ENCODE measurements at regions not wholly inside any gene's neighbourhood (a gene's known extent, or its start where the extent isn't known, plus 50 kb on each side); places are given as distances from the start of the nearest gene placed in this dataset.

DNA sequence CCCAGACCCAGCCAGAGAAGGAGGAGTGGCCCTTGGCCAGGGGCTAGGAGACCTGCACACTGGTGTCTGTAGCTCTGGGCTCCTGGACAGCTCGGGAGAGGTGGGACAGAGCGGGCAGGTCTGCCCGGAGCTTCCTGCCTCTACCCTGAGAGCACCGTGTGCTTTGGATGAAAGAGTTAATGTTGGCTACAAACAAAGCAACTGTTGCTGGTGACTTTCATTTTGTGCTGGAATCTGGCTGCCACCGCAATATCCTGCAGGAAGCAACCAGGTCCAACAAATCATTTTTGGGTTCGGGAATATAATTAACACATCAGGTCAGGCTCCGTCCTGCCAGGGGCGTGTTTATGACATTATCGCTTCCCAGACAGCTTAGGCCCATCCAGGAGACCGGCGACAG is 441.8 kb upstream of the MKI67 start:
- no peaks in the 10 kb centered on the region for H3K36me3 ChIP-seq (ENCODE audit: control insufficient read depth in 2 of 2, insufficient read depth in 2 of 2, low read length in 1 of 2)
- no peaks in the 10 kb centered on the region for H3K27me3 ChIP-seq (ENCODE audit: control insufficient read depth in 1 of 2, insufficient read depth in 2 of 2, low read length in 2 of 2)
- H3K27ac ChIP-seq (ENCODE audit: low read depth in 2 of 2, low read length in 1 of 2), result no peak overlapping the region
- H3K9me3 ChIP-seq (ENCODE audit: control insufficient read depth in 2 of 2, insufficient read depth in 1 of 2, low read depth in 1 of 2, low read length in 1 of 2), result peaks cover 0 to 13% of the 10 kb centered on the region in 2 donors
- no peak overlapping the region for H3K4me3 ChIP-seq (ENCODE audit: low read depth in 1 of 2, low read length in 2 of 2)
- WGBS, 2 donors, result 73 to 79% methylated on average over 11 of the region's 11 CpGs
- H3K4me1 ChIP-seq (ENCODE audit: control insufficient read depth in 2 of 2, insufficient read depth in 2 of 2, low read length in 1 of 2), result no peaks in the 10 kb centered on the region

DNA sequence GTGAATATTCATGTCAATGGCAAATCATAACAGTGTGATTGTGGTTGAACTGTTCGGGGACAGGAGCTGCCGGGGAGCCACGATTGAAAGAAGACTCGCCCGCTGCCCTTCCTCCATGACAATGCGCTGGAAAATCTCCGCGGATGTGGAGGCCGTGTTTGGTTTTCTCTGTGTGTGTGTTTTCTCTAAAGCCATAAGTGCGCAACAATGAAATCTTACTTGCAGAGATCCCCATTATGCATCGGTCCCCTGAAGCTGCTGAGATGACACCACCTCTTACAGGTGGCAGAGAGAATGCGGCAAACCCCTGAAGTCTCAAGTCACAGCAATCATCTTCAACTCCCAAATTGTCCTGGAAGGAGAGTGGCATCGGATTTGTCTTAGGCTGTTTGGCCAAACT is 442.3 kb upstream of the MKI67 start:
- H3K27me3 ChIP-seq (ENCODE audit: control insufficient read depth in 1 of 2, insufficient read depth in 2 of 2, low read length in 2 of 2), result no peaks in the 10 kb centered on the region
- WGBS, 2 donors, result 90 to 92% methylated on average over 13 of the region's 13 CpGs
- H3K4me3 ChIP-seq (ENCODE audit: low read depth in 1 of 2, low read length in 2 of 2), result no peak overlapping the region
- peaks cover 0 to 16% of the 10 kb centered on the region in 2 donors for H3K9me3 ChIP-seq (ENCODE audit: control insufficient read depth in 2 of 2, insufficient read depth in 1 of 2, low read depth in 1 of 2, low read length in 1 of 2)
- H3K4me1 ChIP-seq (ENCODE audit: control insufficient read depth in 2 of 2, insufficient read depth in 2 of 2, low read length in 1 of 2), result no peaks in the 10 kb centered on the region
- H3K27ac ChIP-seq (ENCODE audit: low read depth in 2 of 2, low read length in 1 of 2), result no peak overlapping the region
- H3K36me3 ChIP-seq (ENCODE audit: control insufficient read depth in 2 of 2, insufficient read depth in 2 of 2, low read length in 1 of 2), result no peaks in the 10 kb centered on the region

DNA sequence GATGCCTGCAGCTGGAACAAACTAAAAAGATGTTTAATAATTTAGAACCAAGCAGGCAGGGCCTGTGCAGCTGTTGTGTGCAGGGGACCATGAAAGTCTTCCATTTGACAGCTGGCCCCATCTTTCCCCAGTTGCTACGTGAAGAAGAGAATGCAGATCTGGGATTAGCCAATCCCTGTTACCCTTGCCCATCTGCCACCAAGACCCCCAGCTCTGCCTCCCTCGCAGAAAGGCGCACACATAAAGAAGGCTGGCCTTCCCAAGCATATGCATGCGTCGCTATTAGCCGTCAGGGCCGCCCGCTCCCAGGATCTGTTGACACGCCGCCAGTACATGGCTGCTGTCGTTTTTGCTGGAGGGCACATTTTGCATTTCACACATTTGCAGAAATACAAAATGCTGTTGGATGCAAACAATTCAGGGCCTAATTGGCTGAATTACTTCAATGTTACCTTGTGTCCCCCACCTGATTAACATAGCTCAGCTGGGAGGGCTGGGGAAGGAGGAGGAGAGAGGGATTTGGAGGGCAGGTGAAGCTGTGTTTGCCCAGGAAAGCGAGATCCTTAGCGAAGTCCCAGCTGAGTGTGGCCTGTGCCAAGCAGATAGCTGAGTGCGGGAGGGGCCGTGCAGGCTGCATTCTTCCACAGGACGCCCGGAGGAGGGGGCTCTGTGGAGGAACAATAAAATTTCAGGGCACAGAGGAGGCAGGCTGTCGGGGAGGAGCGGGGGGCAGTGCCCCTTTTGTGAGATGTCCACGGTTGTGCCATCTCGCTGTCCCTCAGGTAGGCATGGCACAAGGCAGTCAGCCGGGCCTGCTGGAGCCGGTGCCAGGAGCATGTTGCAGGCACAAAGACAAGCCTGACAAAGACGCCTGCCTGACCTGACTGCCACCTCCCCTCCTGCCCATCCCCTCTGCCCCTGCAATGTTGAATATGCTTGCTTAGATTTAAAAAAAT is 443.0 kb upstream of the MKI67 start:
- Histone ChIP-seq H3K27me3 (ENCODE audit: control insufficient read depth in 1 of 2, insufficient read depth in 2 of 2, low read length in 2 of 2) (no peaks in the 10 kb centered on the region), H3K9me3 (ENCODE audit: control insufficient read depth in 2 of 2, insufficient read depth in 1 of 2, low read depth in 1 of 2, low read length in 1 of 2) (peaks cover 0 to 16% of the 10 kb centered on the region in 2 donors), H3K36me3 (ENCODE audit: control insufficient read depth in 2 of 2, insufficient read depth in 2 of 2, low read length in 1 of 2) (no peaks in the 10 kb centered on the region), H3K4me1 (ENCODE audit: control insufficient read depth in 2 of 2, insufficient read depth in 2 of 2, low read length in 1 of 2) (no peaks in the 10 kb centered on the region), H3K4me3 (ENCODE audit: low read depth in 1 of 2, low read length in 2 of 2) (no peak overlapping the region), H3K27ac (ENCODE audit: low read depth in 2 of 2, low read length in 1 of 2) (no peak overlapping the region)
- 70 to 75% methylated on average over 24 of the region's 24 CpGs for WGBS, 2 donors

DNA sequence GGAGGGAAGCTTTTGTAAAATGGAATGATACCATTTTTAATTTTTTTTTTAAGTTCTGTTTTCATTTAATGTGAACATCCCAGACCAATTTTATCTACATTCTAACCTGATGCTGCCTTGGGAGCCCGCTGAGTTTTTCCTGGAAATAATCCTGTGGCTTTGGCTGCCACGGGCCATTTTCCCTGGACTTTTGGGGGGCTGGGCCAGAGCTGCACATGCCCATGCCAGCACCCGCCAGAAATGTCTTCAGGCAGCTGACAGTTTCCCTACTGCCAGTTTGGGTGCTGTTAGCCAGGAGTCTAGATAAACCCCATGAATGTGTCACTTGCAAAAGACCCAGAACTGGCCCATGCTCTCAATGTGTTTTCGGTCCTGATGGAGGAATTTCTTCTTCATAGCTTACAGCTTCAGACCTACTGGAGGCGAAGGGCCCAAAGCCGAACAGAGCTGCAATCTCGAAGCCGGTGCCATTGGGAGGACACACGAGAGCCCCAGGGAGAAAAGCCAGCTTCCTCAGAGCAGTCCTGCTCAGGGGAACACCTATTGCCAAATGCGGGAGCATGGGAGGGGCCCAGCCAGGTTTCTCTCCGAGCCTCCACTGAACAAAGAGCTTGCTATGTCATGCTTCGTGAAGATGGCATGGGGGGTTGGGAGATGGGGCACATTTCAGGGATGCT is 444.2 kb upstream of the MKI67 start:
- H3K27me3 ChIP-seq (ENCODE audit: control insufficient read depth in 1 of 2, insufficient read depth in 2 of 2, low read length in 2 of 2), result no peaks in the 10 kb centered on the region
- H3K27ac ChIP-seq (ENCODE audit: low read depth in 2 of 2, low read length in 1 of 2), result no peak overlapping the region
- H3K36me3 ChIP-seq (ENCODE audit: control insufficient read depth in 2 of 2, insufficient read depth in 2 of 2, low read length in 1 of 2), result no peaks in the 10 kb centered on the region
- H3K9me3 ChIP-seq (ENCODE audit: control insufficient read depth in 2 of 2, insufficient read depth in 1 of 2, low read depth in 1 of 2, low read length in 1 of 2), result peaks cover 0 to 16% of the 10 kb centered on the region in 2 donors
- 72 to 78% methylated on average over 12 of the region's 12 CpGs for WGBS, 2 donors
- no peak overlapping the region for H3K4me3 ChIP-seq (ENCODE audit: low read depth in 1 of 2, low read length in 2 of 2)
- H3K4me1 ChIP-seq (ENCODE audit: control insufficient read depth in 2 of 2, insufficient read depth in 2 of 2, low read length in 1 of 2), result no peaks in the 10 kb centered on the region

DNA sequence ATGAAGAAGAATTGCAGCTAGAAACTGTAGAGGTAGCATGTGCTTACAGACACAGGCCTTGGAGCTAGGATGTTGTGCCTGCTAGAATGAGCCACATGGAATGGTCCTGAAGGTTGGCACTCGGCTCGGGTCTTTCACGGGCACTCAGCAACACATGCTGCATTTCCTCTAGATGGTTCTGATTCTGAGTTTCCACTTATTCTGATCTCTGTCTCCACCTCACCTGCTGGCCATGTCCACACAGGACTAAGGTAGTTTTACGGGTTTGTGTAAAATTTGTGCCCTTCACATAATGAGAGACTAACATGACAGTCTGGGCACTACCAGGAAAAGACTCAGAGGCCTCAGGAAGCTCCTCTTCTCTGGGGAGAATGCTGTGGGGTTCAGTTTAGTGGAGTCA is 444.8 kb upstream of the MKI67 start:
- H3K36me3 ChIP-seq (ENCODE audit: control insufficient read depth in 2 of 2, insufficient read depth in 2 of 2, low read length in 1 of 2), result no peaks in the 10 kb centered on the region
- WGBS, 2 donors, result 87 to 93% methylated on average over 4 of the region's 4 CpGs
- H3K27ac ChIP-seq (ENCODE audit: low read depth in 2 of 2, low read length in 1 of 2), result no peak overlapping the region

DNA sequence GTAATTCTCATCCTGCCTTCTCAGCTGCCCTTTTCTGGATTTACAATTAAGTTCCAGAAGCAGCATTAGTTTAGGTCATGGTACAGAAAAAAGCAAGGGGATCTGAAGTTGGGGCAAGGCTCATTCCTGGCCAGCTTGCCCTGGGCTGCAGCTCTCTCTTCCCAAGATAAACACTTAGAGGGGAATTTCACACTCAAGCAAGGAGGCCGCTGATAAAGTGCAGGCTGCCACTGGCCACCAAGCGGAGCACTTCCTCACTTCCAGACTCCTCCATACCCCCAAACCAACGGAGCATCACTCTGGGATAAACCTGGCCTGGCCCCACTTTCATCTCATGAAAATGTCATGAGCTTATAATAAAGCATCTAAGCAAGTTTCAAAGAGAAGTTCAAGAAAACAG is 445.5 kb upstream of the MKI67 start:
- H3K4me3 ChIP-seq (ENCODE audit: low read depth in 1 of 2, low read length in 2 of 2), result no peak overlapping the region
- no peak overlapping the region for H3K27ac ChIP-seq (ENCODE audit: low read depth in 2 of 2, low read length in 1 of 2)
- H3K27me3 ChIP-seq (ENCODE audit: control insufficient read depth in 1 of 2, insufficient read depth in 2 of 2, low read length in 2 of 2), result no peaks in the 10 kb centered on the region
- 47 to 65% methylated on average over 3 of the region's 3 CpGs for WGBS, 2 donors
- no peaks in the 10 kb centered on the region for H3K36me3 ChIP-seq (ENCODE audit: control insufficient read depth in 2 of 2, insufficient read depth in 2 of 2, low read length in 1 of 2)
- no peaks in the 10 kb centered on the region for H3K4me1 ChIP-seq (ENCODE audit: control insufficient read depth in 2 of 2, insufficient read depth in 2 of 2, low read length in 1 of 2)
- peaks cover 0 to 16% of the 10 kb centered on the region in 2 donors for H3K9me3 ChIP-seq (ENCODE audit: control insufficient read depth in 2 of 2, insufficient read depth in 1 of 2, low read depth in 1 of 2, low read length in 1 of 2)

More for the DNA sequence above, 444.8 kb upstream of the MKI67 start:
- Histone ChIP-seq H3K27me3 (ENCODE audit: control insufficient read depth in 1 of 2, insufficient read depth in 2 of 2, low read length in 2 of 2) (no peaks in the 10 kb centered on the region), H3K4me1 (ENCODE audit: control insufficient read depth in 2 of 2, insufficient read depth in 2 of 2, low read length in 1 of 2) (no peaks in the 10 kb centered on the region), H3K4me3 (ENCODE audit: low read depth in 1 of 2, low read length in 2 of 2) (no peak overlapping the region), H3K9me3 (ENCODE audit: control insufficient read depth in 2 of 2, insufficient read depth in 1 of 2, low read depth in 1 of 2, low read length in 1 of 2) (peaks cover 0 to 16% of the 10 kb centered on the region in 2 donors)

DNA sequence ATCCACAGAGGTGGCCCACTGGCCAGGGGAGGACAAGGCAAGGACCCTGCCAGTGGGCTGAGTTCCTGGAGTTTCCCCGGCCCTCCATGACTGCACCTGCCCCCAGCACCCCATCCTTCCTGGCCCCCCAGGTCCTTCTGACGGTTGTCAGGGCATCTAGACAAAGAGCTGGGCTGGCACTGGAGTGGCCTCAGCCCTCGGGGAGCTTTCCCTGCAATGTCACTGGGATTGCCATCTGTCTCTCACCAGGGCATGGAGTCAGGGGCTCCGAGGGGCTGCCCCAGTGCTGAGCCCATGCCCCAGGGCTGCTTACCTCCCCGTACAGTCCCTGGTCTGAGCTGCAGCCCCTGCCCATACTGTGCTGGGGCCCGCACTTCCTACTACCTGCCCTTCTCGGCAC is 446.5 kb upstream of the MKI67 start:
- H3K27me3 ChIP-seq (ENCODE audit: control insufficient read depth in 1 of 2, insufficient read depth in 2 of 2, low read length in 2 of 2), result no peaks in the 10 kb centered on the region
- H3K27ac ChIP-seq (ENCODE audit: low read depth in 2 of 2, low read length in 1 of 2), result no peak overlapping the region
- peaks cover 0 to 16% of the 10 kb centered on the region in 2 donors for H3K9me3 ChIP-seq (ENCODE audit: control insufficient read depth in 2 of 2, insufficient read depth in 1 of 2, low read depth in 1 of 2, low read length in 1 of 2)
- H3K36me3 ChIP-seq (ENCODE audit: control insufficient read depth in 2 of 2, insufficient read depth in 2 of 2, low read length in 1 of 2), result no peaks in the 10 kb centered on the region
- H3K4me1 ChIP-seq (ENCODE audit: control insufficient read depth in 2 of 2, insufficient read depth in 2 of 2, low read length in 1 of 2), result no peaks in the 10 kb centered on the region
- WGBS, 2 donors, result 81 to 83% methylated on average over 7 of the region's 7 CpGs
- H3K4me3 ChIP-seq (ENCODE audit: low read depth in 1 of 2, low read length in 2 of 2), result no peak overlapping the region

DNA sequence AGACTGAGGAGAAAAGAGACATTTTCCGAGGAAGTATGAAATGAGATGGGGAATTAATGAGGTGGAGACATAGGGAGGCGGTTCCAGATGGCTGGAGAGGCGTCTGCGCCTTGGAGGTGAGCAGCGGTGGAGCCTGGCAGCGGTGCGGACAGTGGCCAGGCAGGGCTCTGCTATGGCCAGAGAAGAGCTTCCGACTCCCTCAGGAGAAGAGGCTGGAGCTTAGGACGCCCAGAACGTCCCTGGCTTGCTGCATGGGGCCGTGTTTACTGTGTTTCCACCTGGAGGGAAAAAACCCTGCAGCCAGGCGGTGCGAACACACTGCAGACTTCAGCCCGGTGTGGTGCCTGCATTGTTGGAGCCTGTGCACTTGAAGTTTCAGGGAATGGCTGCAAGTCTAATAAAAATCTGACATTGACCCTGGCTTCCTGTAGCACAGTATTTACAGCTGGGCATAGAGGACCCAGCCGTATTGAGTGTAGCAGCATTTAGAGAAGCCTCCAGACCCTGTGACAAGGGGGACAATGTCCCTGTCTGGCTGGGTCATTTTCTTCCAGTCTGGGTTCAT is 447.1 kb upstream of the MKI67 start:
- WGBS, 2 donors, result 76 to 81% methylated on average over 15 of the region's 15 CpGs
- no peak overlapping the region for H3K27ac ChIP-seq (ENCODE audit: low read depth in 2 of 2, low read length in 1 of 2)
- H3K4me1 ChIP-seq (ENCODE audit: control insufficient read depth in 2 of 2, insufficient read depth in 2 of 2, low read length in 1 of 2), result no peaks in the 10 kb centered on the region
- no peaks in the 10 kb centered on the region for H3K27me3 ChIP-seq (ENCODE audit: control insufficient read depth in 1 of 2, insufficient read depth in 2 of 2, low read length in 2 of 2)
- H3K9me3 ChIP-seq (ENCODE audit: control insufficient read depth in 2 of 2, insufficient read depth in 1 of 2, low read depth in 1 of 2, low read length in 1 of 2), result peaks cover 0 to 17% of the 10 kb centered on the region in 2 donors
- no peak overlapping the region for H3K4me3 ChIP-seq (ENCODE audit: low read depth in 1 of 2, low read length in 2 of 2)
- H3K36me3 ChIP-seq (ENCODE audit: control insufficient read depth in 2 of 2, insufficient read depth in 2 of 2, low read length in 1 of 2), result no peaks in the 10 kb centered on the region

DNA sequence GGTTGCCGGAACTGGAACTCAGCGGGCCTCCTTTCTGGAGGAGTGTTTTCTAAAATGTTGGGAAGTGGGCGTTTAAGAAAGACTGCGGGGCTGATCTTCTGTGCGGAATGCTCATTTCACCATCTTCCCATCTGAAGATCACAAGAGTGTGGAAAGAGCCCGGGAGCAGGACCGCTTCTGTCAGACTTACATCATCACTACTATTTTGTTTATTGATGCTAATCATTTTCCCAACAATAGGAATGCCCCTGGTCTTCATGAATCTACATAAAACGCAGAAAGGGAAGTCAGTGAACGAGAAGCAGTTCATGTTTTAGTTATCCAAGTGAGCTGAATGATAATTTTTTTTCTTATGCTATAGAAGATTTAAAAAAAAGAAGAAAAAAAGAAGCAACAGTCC is 447.8 kb upstream of the MKI67 start:
- Histone ChIP-seq H3K4me1 (ENCODE audit: control insufficient read depth in 2 of 2, insufficient read depth in 2 of 2, low read length in 1 of 2) (no peaks in the 10 kb centered on the region), H3K36me3 (ENCODE audit: control insufficient read depth in 2 of 2, insufficient read depth in 2 of 2, low read length in 1 of 2) (no peaks in the 10 kb centered on the region), H3K4me3 (ENCODE audit: low read depth in 1 of 2, low read length in 2 of 2) (no peak overlapping the region), H3K9me3 (ENCODE audit: control insufficient read depth in 2 of 2, insufficient read depth in 1 of 2, low read depth in 1 of 2, low read length in 1 of 2) (peaks cover 2 to 15% of the 10 kb centered on the region in 2 donors), H3K27me3 (ENCODE audit: control insufficient read depth in 1 of 2, insufficient read depth in 2 of 2, low read length in 2 of 2) (no peaks in the 10 kb centered on the region), H3K27ac (ENCODE audit: low read depth in 2 of 2, low read length in 1 of 2) (no peak overlapping the region)
- 79% methylated on average over 9 of the region's 9 CpGs for WGBS, 2 donors
